Body of pancreas (tissue), 4 donors: ENCODE measurements at regions not wholly inside any gene's neighbourhood (a gene's known extent, or its start where the extent isn't known, plus 50 kb on each side); places are given as distances from the start of the nearest gene placed in this dataset.

Source experiments
- ATAC-seq: fragments of 150-250 bp; one replicate; pipeline ENCODE4 v1.9.1; 2016
- DNase-seq, 4 donors: peaks; one replicate each; pipeline ENCODE4 v3.0.0-alpha.2; 2019
- H3K27ac ChIP-seq, 4 donors: fragments of 200-600 bp; sonication (generic); 1 replicate in 3 of 4; 2 replicates in 1 of 4; pipeline versions ENCODE4 v1.5.1 to v1.6.1; 2016 to 2019; ENCODE audit warnings: mild to moderate bottlenecking in 1 of 4, mixed read lengths in 1 of 4, moderate library complexity in 1 of 4
- H3K27me3 ChIP-seq, 2 donors: fragments of 200-600 bp; sonication (generic); one replicate each; pipeline ENCODE4 v1.6.0; 2016; ENCODE audit warnings: mild to moderate bottlenecking in 1 of 2
- H3K36me3 ChIP-seq, 2 donors: fragments of 200-600 bp; sonication (generic); replicated peaks in 1 of 2; 2 replicates each; pipeline ENCODE4 v1.5.1; 2016; ENCODE audit warnings: low read depth in 2 of 2; ENCODE audit not compliant: insufficient read depth in 1 of 2
- H3K4me1 ChIP-seq: fragments of 200-600 bp; sonication (generic); one replicate; pipeline ENCODE4 v1.6.0; 2016
- H3K4me3 ChIP-seq, 2 donors: fragments of 200-600 bp; sonication (generic); 1 replicate in 1 of 2; 2 replicates in 1 of 2; pipeline ENCODE4 v1.5.1; 2016 to 2019
- H3K9me3 ChIP-seq, 3 donors: fragments of 200-600 bp; sonication (generic); 1 replicate in 2 of 3; 2 replicates in 1 of 3; pipeline ENCODE4 v1.5.1; 2016
- POLR2A ChIP-seq, 3 donors: fragments of 450-650 bp; IDR thresholded peaks; one replicate each; pipeline ENCODE4 v1.6.1; 2016; ENCODE audit warnings: antibody characterized with exemption in 3 of 3, mild to moderate bottlenecking in 2 of 3
- WGBS, 2 donors: methylation state at CpG; one replicate each; pipeline ENCODE4 v1.1.5; 2017; 5-methylcytosine and 5-hydroxymethylcytosine counted together
- intact Hi-C: fragments of 100-400 bp; cut with DNase I; formaldehyde crosslinking; loops from one replicate; pipeline ENCODE4 v1.15.1; 2023
- TF ChIP-seq, protein P1 (sequence below), 7 experiments: fragments of 450-650 bp in 4 of 7; fragments of 200-600 bp in 3 of 7; sonication (generic) in 3 of 7; IDR thresholded peaks; one replicate each; pipeline ENCODE4 v1.5.1; 2016 to 2019; ENCODE audit warnings: antibody characterized with exemption in 7 of 7

GRCh38 chr1:64318428-64318827, 115.0 kb downstream of the UBE2U start:
- no peak for ATAC-seq

GRCh38 chr1:64320007-64320406, 116.6 kb downstream of the UBE2U start:
- DNase-seq (no peak), ATAC-seq (no peak)
- H3K4me3 ChIP-seq: no peak overlapping the region
- intact Hi-C loops: no loop called here
- H3K27ac ChIP-seq: no peak overlapping the region
- H3K4me1 ChIP-seq: no peaks in the 10 kb centered on the region
- H3K9me3 ChIP-seq: no peaks in the 10 kb centered on the region
- H3K27me3 ChIP-seq: no peaks in the 10 kb centered on the region
- H3K36me3 ChIP-seq: no peaks in the 10 kb centered on the region
- WGBS, 2 donors: 72 to 80% methylated on average over 4 of the region's 4 CpGs
- no peak for TF ChIP-seq POLR2A (IDR thresholded peaks at IDR 0.05)
- TF ChIP-seq, protein P1, sequence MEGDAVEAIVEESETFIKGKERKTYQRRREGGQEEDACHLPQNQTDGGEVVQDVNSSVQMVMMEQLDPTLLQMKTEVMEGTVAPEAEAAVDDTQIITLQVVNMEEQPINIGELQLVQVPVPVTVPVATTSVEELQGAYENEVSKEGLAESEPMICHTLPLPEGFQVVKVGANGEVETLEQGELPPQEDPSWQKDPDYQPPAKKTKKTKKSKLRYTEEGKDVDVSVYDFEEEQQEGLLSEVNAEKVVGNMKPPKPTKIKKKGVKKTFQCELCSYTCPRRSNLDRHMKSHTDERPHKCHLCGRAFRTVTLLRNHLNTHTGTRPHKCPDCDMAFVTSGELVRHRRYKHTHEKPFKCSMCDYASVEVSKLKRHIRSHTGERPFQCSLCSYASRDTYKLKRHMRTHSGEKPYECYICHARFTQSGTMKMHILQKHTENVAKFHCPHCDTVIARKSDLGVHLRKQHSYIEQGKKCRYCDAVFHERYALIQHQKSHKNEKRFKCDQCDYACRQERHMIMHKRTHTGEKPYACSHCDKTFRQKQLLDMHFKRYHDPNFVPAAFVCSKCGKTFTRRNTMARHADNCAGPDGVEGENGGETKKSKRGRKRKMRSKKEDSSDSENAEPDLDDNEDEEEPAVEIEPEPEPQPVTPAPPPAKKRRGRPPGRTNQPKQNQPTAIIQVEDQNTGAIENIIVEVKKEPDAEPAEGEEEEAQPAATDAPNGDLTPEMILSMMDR (IDR thresholded peaks at IDR 0.05): no peak

More at GRCh38 chr1:64318428-64318827, 115.0 kb downstream of the UBE2U start:
- intact Hi-C loops: no loop called here
- Histone ChIP-seq H3K4me3 (no peak overlapping the region), H3K36me3 (no peaks in the 10 kb centered on the region), H3K27me3 (no peaks in the 10 kb centered on the region), H3K4me1 (no peaks in the 10 kb centered on the region), H3K9me3 (no peaks in the 10 kb centered on the region), H3K27ac (no peak overlapping the region)
- DNase-seq: no peak
- 73 to 86% methylated on average over 3 of the region's 3 CpGs for WGBS, 2 donors
- TF ChIP-seq, protein P1 (IDR thresholded peaks at IDR 0.05): no peak
- TF ChIP-seq POLR2A (IDR thresholded peaks at IDR 0.05): no peak

DNA sequence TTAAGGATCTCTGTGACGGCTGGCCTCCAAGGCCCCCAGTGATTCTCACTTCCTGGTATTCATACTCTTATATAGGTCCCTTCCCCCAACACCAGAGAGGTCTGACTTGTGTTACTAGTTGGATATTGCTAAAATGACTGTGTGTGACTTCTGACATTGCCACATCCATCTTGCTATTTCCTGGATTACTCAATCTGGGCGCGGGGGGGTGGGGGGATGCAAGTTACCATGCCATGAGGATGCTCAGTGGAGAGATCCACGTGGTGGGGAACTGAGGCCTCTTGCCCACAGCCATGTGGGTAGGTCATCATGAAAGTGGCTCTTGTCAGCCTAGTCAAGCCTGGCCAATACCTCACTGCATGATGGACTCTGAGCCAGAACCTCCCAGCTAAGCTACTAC, 117.0 kb downstream of the UBE2U start:
- ATAC-seq (no peak), DNase-seq (peak in 1 of 4 donors; percentile 7)
- no peak for TF ChIP-seq POLR2A (IDR thresholded peaks at IDR 0.05)
- TF ChIP-seq, protein P1 (IDR thresholded peaks at IDR 0.05): no peak
- H3K27ac ChIP-seq: no peak overlapping the region
- whole genome bisulfite sequencing, 2 donors: 17 to 58% methylated on average over 4 of the region's 4 CpGs
- no peaks in the 10 kb centered on the region for H3K27me3 ChIP-seq
- intact Hi-C loops: no loop called here
- no peaks in the 10 kb centered on the region for H3K9me3 ChIP-seq
- no peaks in the 10 kb centered on the region for H3K36me3 ChIP-seq
- no peaks in the 10 kb centered on the region for H3K4me1 ChIP-seq
- no peak overlapping the region for H3K4me3 ChIP-seq

DNA sequence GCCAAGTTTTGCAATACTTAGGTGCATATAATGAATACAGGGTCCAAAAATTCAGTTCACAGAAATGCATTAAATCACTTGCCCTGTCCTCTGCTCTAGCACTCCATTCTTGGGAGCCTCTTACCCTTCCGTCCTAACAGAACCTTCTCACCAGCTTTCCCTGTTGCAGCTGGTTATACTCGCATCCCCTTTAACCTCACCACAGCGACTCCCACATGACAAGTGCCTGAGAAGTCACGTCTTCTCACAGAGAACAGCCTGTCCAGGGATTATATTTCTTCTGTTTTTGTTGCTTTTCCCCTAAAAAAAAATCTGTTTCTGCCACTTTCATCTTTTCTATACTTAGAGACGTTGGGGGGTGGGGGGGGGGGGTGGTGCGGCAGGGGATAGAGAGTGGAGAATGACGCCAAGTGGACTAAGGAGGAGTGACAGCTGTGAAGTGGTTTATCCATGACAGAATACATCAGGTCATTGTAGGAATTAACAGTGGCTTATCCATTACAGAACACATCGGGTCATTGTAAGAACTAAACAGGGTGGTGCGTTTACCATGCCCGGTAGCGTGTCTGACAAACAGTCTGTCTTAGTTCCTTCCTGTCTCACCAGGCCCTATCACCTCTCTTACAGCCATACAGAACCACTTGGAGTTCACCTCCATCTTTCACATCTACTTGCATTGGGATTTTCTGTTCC, 117.6 kb downstream of the UBE2U start:
- intact Hi-C loops: no loop called here
- Histone ChIP-seq H3K36me3 (no peaks in the 10 kb centered on the region), H3K9me3 (no peaks in the 10 kb centered on the region), H3K4me3 (no peak overlapping the region), H3K27me3 (no peaks in the 10 kb centered on the region), H3K4me1 (no peaks in the 10 kb centered on the region), H3K27ac (no peak overlapping the region)
- WGBS, 2 donors: 77 to 80% methylated on average over 11 of the region's 11 CpGs
- TF ChIP-seq, protein P1 (IDR thresholded peaks at IDR 0.05): no peak
- no peak for TF ChIP-seq POLR2A (IDR thresholded peaks at IDR 0.05)
- ATAC-seq: no peak
- DNase-seq: no peak

DNA sequence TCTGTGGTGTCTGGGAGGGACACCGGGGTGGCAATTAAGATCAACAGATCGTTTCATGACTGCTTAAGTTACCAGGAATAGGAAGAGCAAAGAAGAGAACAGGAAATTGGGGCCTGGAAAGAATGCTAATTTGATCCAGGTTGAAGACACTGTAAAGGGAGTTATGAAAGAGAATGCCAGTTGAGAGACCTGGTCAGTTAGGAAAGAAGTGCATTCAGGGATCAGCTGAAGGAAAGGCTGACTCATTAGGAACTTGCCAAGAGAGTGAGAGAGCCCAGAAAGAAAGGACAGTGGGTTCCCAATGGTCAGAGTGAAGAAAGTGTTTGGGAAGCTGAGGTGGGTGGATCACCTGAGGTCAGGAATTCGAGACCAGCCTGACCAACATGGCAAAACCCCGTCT, 119.6 kb downstream of the UBE2U start:
- no peak overlapping the region for H3K27ac ChIP-seq
- intact Hi-C loops: no loop called here
- no peaks in the 10 kb centered on the region for H3K27me3 ChIP-seq
- DNase-seq: no peak
- H3K36me3 ChIP-seq: no peaks in the 10 kb centered on the region
- no peak for ATAC-seq
- no peak overlapping the region for H3K4me3 ChIP-seq
- TF ChIP-seq, protein P1 (IDR thresholded peaks at IDR 0.05): no peak
- TF ChIP-seq POLR2A (IDR thresholded peaks at IDR 0.05): no peak
- H3K4me1 ChIP-seq: no peaks in the 10 kb centered on the region
- no peaks in the 10 kb centered on the region for H3K9me3 ChIP-seq
- WGBS, 2 donors: 62 to 68% methylated on average over 4 of the region's 4 CpGs
